Tibial nerve (tissue), 4 donors: ENCODE measurements at regions not wholly inside any gene's neighbourhood (a gene's known extent, or its start where the extent isn't known, plus 50 kb on each side); places are given as distances from the start of the nearest gene placed in this dataset.

Source experiments
- DNase-seq, 2 donors: peaks; one replicate each; pipeline ENCODE4 v3.0.0-alpha.2; 2019; ENCODE audit warnings: low spot score in 2 of 2
- H3K27ac ChIP-seq, 4 donors: fragments of 200-600 bp; sonication (generic) in 3 of 4; one replicate each; pipeline ENCODE4 v1.5.1; 2017 to 2019; ENCODE audit warnings: mild to moderate bottlenecking in 1 of 4
- H3K27me3 ChIP-seq, 2 donors: fragments of 200-600 bp; sonication (generic) in 1 of 2; one replicate each; pipeline versions ENCODE4 v1.5.1 to v1.6.0; 2017 to 2019
- H3K36me3 ChIP-seq, 3 donors: fragments of 200-600 bp; sonication (generic); one replicate each; pipeline ENCODE4 v1.5.1; 2018 to 2019
- H3K4me1 ChIP-seq, 4 donors: fragments of 200-600 bp; sonication (generic) in 3 of 4; one replicate each; pipeline ENCODE4 v1.5.1; 2017 to 2019
- H3K4me3 ChIP-seq, 4 donors: fragments of 200-600 bp; sonication (generic) in 3 of 4; one replicate each; pipeline ENCODE4 v1.5.1; 2017 to 2019; ENCODE audit warnings: mild to moderate bottlenecking in 1 of 4, moderate library complexity in 1 of 4
- H3K9me3 ChIP-seq, 4 donors: fragments of 200-600 bp; sonication (generic) in 3 of 4; one replicate each; pipeline ENCODE4 v1.5.1; 2017 to 2019
- EP300 ChIP-seq, 2 donors: sonication (generic); formaldehyde crosslinking; IDR thresholded peaks; one replicate each; pipeline ENCODE4 v1.6.1; 2017; ENCODE audit warnings: antibody characterized with exemption in 2 of 2, mild to moderate bottlenecking in 1 of 2
- POLR2A ChIP-seq, 2 donors: fragments of 450-650 bp; IDR thresholded peaks; one replicate each; pipeline ENCODE4 v1.6.1; 2017; ENCODE audit warnings: antibody characterized with exemption in 2 of 2, mild to moderate bottlenecking in 2 of 2, moderate library complexity in 2 of 2
- WGBS, 2 donors: methylation state at CpG; one replicate each; pipeline ENCODE4 v1.1.5; 2018; 5-methylcytosine and 5-hydroxymethylcytosine counted together
- TF ChIP-seq, protein P1 (sequence below), 5 experiments: fragments of 200-600 bp in 3 of 5; fragments of 450-650 bp in 2 of 5; sonication (generic) in 3 of 5; IDR thresholded peaks; one replicate each; pipeline ENCODE4 v1.5.1; 2016 to 2019; ENCODE audit warnings: antibody characterized with exemption in 5 of 5, mild to moderate bottlenecking in 3 of 5, moderate library complexity in 2 of 5

- Histone ChIP-seq H3K4me3 (no peak overlapping the region), H3K27ac (no peak overlapping the region), H3K9me3 (no peaks in the 10 kb centered on the region), H3K4me1 (no peaks in the 10 kb centered on the region), H3K27me3 (no peaks in the 10 kb centered on the region), H3K36me3 (peaks cover 0 to 73% (median 0%) of the 10 kb centered on the region in 3 donors)
- no peak for DNase-seq
- TF ChIP-seq, protein P1, sequence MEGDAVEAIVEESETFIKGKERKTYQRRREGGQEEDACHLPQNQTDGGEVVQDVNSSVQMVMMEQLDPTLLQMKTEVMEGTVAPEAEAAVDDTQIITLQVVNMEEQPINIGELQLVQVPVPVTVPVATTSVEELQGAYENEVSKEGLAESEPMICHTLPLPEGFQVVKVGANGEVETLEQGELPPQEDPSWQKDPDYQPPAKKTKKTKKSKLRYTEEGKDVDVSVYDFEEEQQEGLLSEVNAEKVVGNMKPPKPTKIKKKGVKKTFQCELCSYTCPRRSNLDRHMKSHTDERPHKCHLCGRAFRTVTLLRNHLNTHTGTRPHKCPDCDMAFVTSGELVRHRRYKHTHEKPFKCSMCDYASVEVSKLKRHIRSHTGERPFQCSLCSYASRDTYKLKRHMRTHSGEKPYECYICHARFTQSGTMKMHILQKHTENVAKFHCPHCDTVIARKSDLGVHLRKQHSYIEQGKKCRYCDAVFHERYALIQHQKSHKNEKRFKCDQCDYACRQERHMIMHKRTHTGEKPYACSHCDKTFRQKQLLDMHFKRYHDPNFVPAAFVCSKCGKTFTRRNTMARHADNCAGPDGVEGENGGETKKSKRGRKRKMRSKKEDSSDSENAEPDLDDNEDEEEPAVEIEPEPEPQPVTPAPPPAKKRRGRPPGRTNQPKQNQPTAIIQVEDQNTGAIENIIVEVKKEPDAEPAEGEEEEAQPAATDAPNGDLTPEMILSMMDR (IDR thresholded peaks at IDR 0.05): no peak
- no peak for TF ChIP-seq POLR2A (IDR thresholded peaks at IDR 0.05)
- TF ChIP-seq EP300 (IDR thresholded peaks at IDR 0.05): no peak
- WGBS, 2 donors: 85 to 92% methylated on average over 5 of the region's 5 CpGs
Observed at GRCh38 chr7:139180700-139181311, 50.2 kb upstream of the UBN2 start.
